ENCODE measurements at regions not wholly inside any gene's neighbourhood (a gene's known extent, or its start where the extent isn't known, plus 50 kb on each side); places are given as distances from the start of the nearest gene placed in this dataset.

- no peak for TF ChIP-seq EZH2 (IDR thresholded peaks at IDR 0.05; ENCODE audit: borderline replicate concordance, low read depth, low read length, poor library complexity, severe bottlenecking)
- no peak for TF ChIP-seq CTCF (conservative IDR thresholded peaks at IDR 0.05; ENCODE audit: low read depth, low read length)
These were observed 185.6 kb upstream of the RREB1 start for GRCh38 chr6:6922166-6922565.
